GM12865 (cell line): ENCODE measurements at regions not wholly inside any gene's neighbourhood (a gene's known extent, or its start where the extent isn't known, plus 50 kb on each side); places are given as distances from the start of the nearest gene placed in this dataset.

Source experiments
- DNase-seq: peaks from one replicate; pipeline ENCODE4 v3.0.0; 2010; ENCODE audit warnings: low read depth
- H3K4me3 ChIP-seq: 2 replicates; pipeline ENCODE4 v1.5.1; 2011; ENCODE audit warnings: mild to moderate bottlenecking, low read depth, low read length, control low read depth
- CTCF ChIP-seq: IDR thresholded peaks from 2 replicates; pipeline ENCODE4 v1.5.1; 2011; ENCODE audit warnings: low read length, control low read depth, low read depth, inconsistent platforms; ENCODE audit not compliant: insufficient read depth; ENCODE audit errors: missing control alignments

- TF ChIP-seq CTCF, result no peak
Observed at GRCh38 chr3:178482981-178483380, 53.3 kb upstream of the KCNMB2 start.

GRCh38 chr3:178483704-178484103 lies 52.5 kb upstream of the KCNMB2 start:
- no peak overlapping the region for H3K4me3 ChIP-seq
- TF ChIP-seq CTCF, result no peak
- no peak for DNase-seq

More at GRCh38 chr3:178482981-178483380, 53.3 kb upstream of the KCNMB2 start:
- no peak for DNase-seq
- no peak overlapping the region for H3K4me3 ChIP-seq

- DNase-seq, result no peak
- TF ChIP-seq CTCF, result no peak
Observed at GRCh38 chr3:178485756-178486155, 50.5 kb upstream of the KCNMB2 start.

More at GRCh38 chr3:178485756-178486155, 50.5 kb upstream of the KCNMB2 start:
- no peak overlapping the region for H3K4me3 ChIP-seq
